ENCODE measurements at regions not wholly inside any gene's neighbourhood (a gene's known extent, or its start where the extent isn't known, plus 50 kb on each side); places are given as distances from the start of the nearest gene placed in this dataset.

GRCh38 chr7:110564246-110564645 is 526.7 kb upstream of the LRRN3 start:
- intact Hi-C loops (cut with DNase I) = no loop called here
- H3K27me3 ChIP-seq (ENCODE audit: control insufficient read depth, insufficient read depth) = no peaks in the 10 kb centered on the region
- no peak overlapping the region for H3K4me3 ChIP-seq (ENCODE audit: low read length)
- H3K27ac ChIP-seq (ENCODE audit: low read length) = no peak overlapping the region
- H3K9me3 ChIP-seq (ENCODE audit: control insufficient read depth, low read length) = no peaks in the 10 kb centered on the region
- no peak for ATAC-seq
- no peaks in the 10 kb centered on the region for H3K4me1 ChIP-seq (ENCODE audit: control insufficient read depth, insufficient read depth, low read length)
- no peak for DNase-seq

GRCh38 chr7:110568388-110568787 is 522.5 kb upstream of the LRRN3 start:
- DNase-seq (no peak), ATAC-seq (no peak)
- Histone ChIP-seq H3K27ac (ENCODE audit: low read length) (no peak overlapping the region), H3K9me3 (ENCODE audit: control insufficient read depth, low read length) (no peaks in the 10 kb centered on the region), H3K4me3 (ENCODE audit: low read length) (no peak overlapping the region), H3K4me1 (ENCODE audit: control insufficient read depth, insufficient read depth, low read length) (no peaks in the 10 kb centered on the region), H3K27me3 (ENCODE audit: control insufficient read depth, insufficient read depth) (no peaks in the 10 kb centered on the region)
- intact Hi-C loops (cut with DNase I) = no loop called here
- 95% methylated on average over 3 of the region's 3 CpGs for WGBS

GRCh38 chr7:110568932-110569331 is 522.0 kb upstream of the LRRN3 start:
- H3K4me3 ChIP-seq (ENCODE audit: low read length) = no peak overlapping the region
- H3K9me3 ChIP-seq (ENCODE audit: control insufficient read depth, low read length) = no peaks in the 10 kb centered on the region
- no peaks in the 10 kb centered on the region for H3K4me1 ChIP-seq (ENCODE audit: control insufficient read depth, insufficient read depth, low read length)
- intact Hi-C loops (cut with DNase I) = no loop called here
- no peak for ATAC-seq
- WGBS = 81% methylated on average over 6 of the region's 6 CpGs
- DNase-seq = no peak
- no peaks in the 10 kb centered on the region for H3K27me3 ChIP-seq (ENCODE audit: control insufficient read depth, insufficient read depth)
- H3K27ac ChIP-seq (ENCODE audit: low read length) = no peak overlapping the region

- DNase-seq (no peak), ATAC-seq (no peak)
- no peaks in the 10 kb centered on the region for H3K27me3 ChIP-seq (ENCODE audit: control insufficient read depth, insufficient read depth)
- no peak overlapping the region for H3K4me3 ChIP-seq (ENCODE audit: low read length)
- intact Hi-C loops (cut with DNase I) = no loop called here
- no peaks in the 10 kb centered on the region for H3K9me3 ChIP-seq (ENCODE audit: control insufficient read depth, low read length)
- H3K27ac ChIP-seq (ENCODE audit: low read length) = no peak overlapping the region
- 51% methylated on average over 6 of the region's 6 CpGs for WGBS
- H3K4me1 ChIP-seq (ENCODE audit: control insufficient read depth, insufficient read depth, low read length) = no peaks in the 10 kb centered on the region
Measured at GRCh38 chr7:110569486-110570205, 521.3 kb upstream of the LRRN3 start.

GRCh38 chr7:110573862-110574528 is 516.9 kb upstream of the LRRN3 start:
- WGBS = 68% methylated on average over 6 of the region's 6 CpGs
- ATAC-seq = no peak

GRCh38 chr7:110587294-110587693 is 503.6 kb upstream of the LRRN3 start:
- intact Hi-C loops (cut with DNase I) = no loop called here
- DNase-seq (no peak), ATAC-seq (no peak)
- Histone ChIP-seq H3K27ac (ENCODE audit: low read length) (no peak overlapping the region), H3K27me3 (ENCODE audit: control insufficient read depth, insufficient read depth) (no peaks in the 10 kb centered on the region), H3K9me3 (ENCODE audit: control insufficient read depth, low read length) (no peaks in the 10 kb centered on the region), H3K4me3 (ENCODE audit: low read length) (no peak overlapping the region), H3K4me1 (ENCODE audit: control insufficient read depth, insufficient read depth, low read length) (no peaks in the 10 kb centered on the region)

More at GRCh38 chr7:110573862-110574528, 516.9 kb upstream of the LRRN3 start:
- H3K27me3 ChIP-seq (ENCODE audit: control insufficient read depth, insufficient read depth) = no peaks in the 10 kb centered on the region
- intact Hi-C loops (cut with DNase I) = no loop called here
- no peaks in the 10 kb centered on the region for H3K9me3 ChIP-seq (ENCODE audit: control insufficient read depth, low read length)
- DNase-seq = no peak
- H3K4me3 ChIP-seq (ENCODE audit: low read length) = no peak overlapping the region
- H3K4me1 ChIP-seq (ENCODE audit: control insufficient read depth, insufficient read depth, low read length) = no peaks in the 10 kb centered on the region
- H3K27ac ChIP-seq (ENCODE audit: low read length) = no peak overlapping the region

GRCh38 chr7:110590415-110590814 is 500.5 kb upstream of the LRRN3 start:
- no peak overlapping the region for H3K27ac ChIP-seq (ENCODE audit: low read length)
- no peak overlapping the region for H3K4me3 ChIP-seq (ENCODE audit: low read length)
- DNase-seq = no peak
- no peak for ATAC-seq
- intact Hi-C loops (cut with DNase I) = loop anchor here in 1 of 4 donors (10.0 kb wide), 1 partner anchor 504 kb away; the partner anchor contains the start of gene LRRN3
- WGBS = 87% methylated on average over 5 of the region's 5 CpGs
- H3K4me1 ChIP-seq (ENCODE audit: control insufficient read depth, insufficient read depth, low read length) = no peaks in the 10 kb centered on the region
- no peaks in the 10 kb centered on the region for H3K27me3 ChIP-seq (ENCODE audit: control insufficient read depth, insufficient read depth)
- H3K9me3 ChIP-seq (ENCODE audit: control insufficient read depth, low read length) = no peaks in the 10 kb centered on the region

GRCh38 chr7:110591341-110591740 is 499.6 kb upstream of the LRRN3 start:
- H3K4me3 ChIP-seq (ENCODE audit: low read length) = no peak overlapping the region
- 85% methylated on average over 4 of the region's 4 CpGs for WGBS
- intact Hi-C loops (cut with DNase I) = loop anchor here in 1 of 4 donors (10.0 kb wide), 1 partner anchor 503 kb away; the partner anchor contains the start of gene LRRN3
- H3K9me3 ChIP-seq (ENCODE audit: control insufficient read depth, low read length) = no peaks in the 10 kb centered on the region
- DNase-seq (no peak), ATAC-seq (no peak)
- no peaks in the 10 kb centered on the region for H3K4me1 ChIP-seq (ENCODE audit: control insufficient read depth, insufficient read depth, low read length)
- H3K27ac ChIP-seq (ENCODE audit: low read length) = no peak overlapping the region
- H3K27me3 ChIP-seq (ENCODE audit: control insufficient read depth, insufficient read depth) = no peaks in the 10 kb centered on the region

GRCh38 chr7:110592557-110592956 is 498.4 kb upstream of the LRRN3 start:
- no peak overlapping the region for H3K27ac ChIP-seq (ENCODE audit: low read length)
- no peaks in the 10 kb centered on the region for H3K27me3 ChIP-seq (ENCODE audit: control insufficient read depth, insufficient read depth)
- H3K4me1 ChIP-seq (ENCODE audit: control insufficient read depth, insufficient read depth, low read length) = no peaks in the 10 kb centered on the region
- no peak overlapping the region for H3K4me3 ChIP-seq (ENCODE audit: low read length)
- intact Hi-C loops (cut with DNase I) = loop anchor here in 1 of 4 donors (10.0 kb wide), 1 partner anchor 502 kb away; the partner anchor contains the start of gene LRRN3
- ATAC-seq = no peak
- WGBS = 70% methylated on average over 1 of the region's 1 CpG
- DNase-seq = no peak
- no peaks in the 10 kb centered on the region for H3K9me3 ChIP-seq (ENCODE audit: control insufficient read depth, low read length)

- WGBS = 97% methylated on average over 1 of the region's 1 CpG
- H3K27me3 ChIP-seq (ENCODE audit: control insufficient read depth, insufficient read depth) = no peaks in the 10 kb centered on the region
- no peaks in the 10 kb centered on the region for H3K9me3 ChIP-seq (ENCODE audit: control insufficient read depth, low read length)
- DNase-seq (no peak), ATAC-seq (no peak)
- H3K4me1 ChIP-seq (ENCODE audit: control insufficient read depth, insufficient read depth, low read length) = no peaks in the 10 kb centered on the region
- H3K4me3 ChIP-seq (ENCODE audit: low read length) = no peak overlapping the region
- no peak overlapping the region for H3K27ac ChIP-seq (ENCODE audit: low read length)
- intact Hi-C loops (cut with DNase I) = loop anchor here in 1 of 4 donors (10.0 kb wide), 1 partner anchor 501 kb away; the partner anchor contains the start of gene LRRN3
Measured at GRCh38 chr7:110593355-110593754, 497.6 kb upstream of the LRRN3 start.

GRCh38 chr7:110595694-110596093 is 495.2 kb upstream of the LRRN3 start:
- ATAC-seq (peak in 1 of 2 donors; percentile 43), DNase-seq (no peak)
- H3K4me3 ChIP-seq (ENCODE audit: low read length) = no peak overlapping the region
- intact Hi-C loops (cut with DNase I) = loop anchor here in 1 of 4 donors (10.0 kb wide), 1 partner anchor 499 kb away; the partner anchor contains the start of gene LRRN3
- no peak overlapping the region for H3K27ac ChIP-seq (ENCODE audit: low read length)
- no peaks in the 10 kb centered on the region for H3K4me1 ChIP-seq (ENCODE audit: control insufficient read depth, insufficient read depth, low read length)
- no peaks in the 10 kb centered on the region for H3K27me3 ChIP-seq (ENCODE audit: control insufficient read depth, insufficient read depth)
- no peaks in the 10 kb centered on the region for H3K9me3 ChIP-seq (ENCODE audit: control insufficient read depth, low read length)
